GM12892 (cell line): ENCODE measurements at regions not wholly inside any gene's neighbourhood (a gene's known extent, or its start where the extent isn't known, plus 50 kb on each side); places are given as distances from the start of the nearest gene placed in this dataset.

Source experiments
- POLR2A ChIP-seq: IDR thresholded peaks from 2 replicates; pipeline ENCODE4 v1.6.1; 2011; ENCODE audit warnings: low read depth, low read length, control low read depth
- POLR2AphosphoS5 ChIP-seq: IDR thresholded peaks from 2 replicates; pipeline ENCODE4 v1.6.1; 2011; ENCODE audit warnings: low read depth, low read length, control low read depth
- TAF1 ChIP-seq: IDR thresholded peaks from 2 replicates; pipeline ENCODE4 v1.6.1; 2011; ENCODE audit warnings: low read depth, mild to moderate bottlenecking, control low read depth, low read length, borderline replicate concordance

DNA sequence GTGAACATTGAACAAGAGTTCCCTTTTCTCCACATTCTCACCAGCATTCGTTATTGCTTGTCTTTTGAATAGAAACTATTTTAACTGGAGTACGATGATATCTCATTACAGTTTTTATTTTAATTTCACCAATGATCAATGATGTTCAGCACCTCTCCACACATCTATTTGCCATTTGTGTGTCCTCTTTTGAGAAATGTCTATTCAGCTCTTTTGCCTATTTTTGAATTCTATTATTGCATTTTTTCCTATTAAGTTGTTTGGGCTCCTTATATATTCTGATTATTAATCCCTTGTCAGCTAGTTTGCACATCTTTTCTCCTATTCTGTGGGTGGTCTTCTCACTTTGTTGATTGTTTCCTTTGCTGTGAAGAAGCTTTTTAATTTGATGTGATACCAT, 241.1 kb upstream of the CTBP2 start:
- TF ChIP-seq POLR2AphosphoS5 (no peak), POLR2A (no peak), TAF1 (no peak)
